ENCODE measurements at regions not wholly inside any gene's neighbourhood (a gene's known extent, or its start where the extent isn't known, plus 50 kb on each side); places are given as distances from the start of the nearest gene placed in this dataset.

DNA sequence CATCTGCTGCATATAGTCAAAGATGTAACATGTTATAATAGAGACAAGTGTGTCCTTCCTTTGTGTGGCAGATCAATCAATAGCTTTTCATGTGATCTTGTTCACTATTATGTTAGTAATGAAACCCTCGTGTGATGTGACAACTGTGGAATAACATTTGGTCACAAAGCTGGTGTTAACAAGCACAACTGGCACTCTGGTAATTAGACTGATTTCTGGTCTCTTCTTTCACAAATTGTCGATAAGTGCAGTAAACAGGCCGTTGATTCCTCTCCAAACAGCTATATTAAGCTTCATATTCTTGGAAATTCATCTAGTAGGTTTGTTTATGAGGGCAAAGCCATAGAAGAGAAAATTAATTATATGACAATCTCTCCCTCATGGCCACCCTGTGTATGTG, 616.7 kb upstream of the PTBP2 start:
- Histone ChIP-seq H3K79me2 (ENCODE audit: control insufficient read depth, insufficient read depth, low read length) (no peaks in the 10 kb centered on the region), H3K4me1 (ENCODE audit: control insufficient read depth, extremely low read depth, insufficient read depth, low read length) (no peaks in the 10 kb centered on the region), H3K27ac (ENCODE audit: insufficient read depth, low read depth, low read length) (no peak overlapping the region), H3K4me2 (ENCODE audit: insufficient read depth, low read length) (no peak overlapping the region), H3K9ac (replicated peaks; ENCODE audit: extremely low read depth, insufficient read depth, low read length) (no peak overlapping the region), H3K4me3 (replicated peaks in 1 of 3; ENCODE audit: insufficient read depth in 1 of 3, low read depth in 1 of 3, low read length in 3 of 3) (no peak overlapping the region), H2AFZ (ENCODE audit: low read depth, low read length) (no peak overlapping the region), H3K27me3 (ENCODE audit: control insufficient read depth in 2 of 2, insufficient read depth in 2 of 2, low read length in 2 of 2) (no peaks in the 10 kb centered on the region), H3K9me3 (replicated peaks; ENCODE audit: control insufficient read depth, insufficient read depth, low read length) (no peaks in the 10 kb centered on the region), H3K36me3 (ENCODE audit: control insufficient read depth in 2 of 2, extremely low read depth in 1 of 2, insufficient read depth in 2 of 2, low read length in 2 of 2) (no peaks in the 10 kb centered on the region), H4K20me1 (replicated peaks; ENCODE audit: control insufficient read depth, extremely low read depth, insufficient read depth, low read length) (no peaks in the 10 kb centered on the region), H3K9me1 (replicated peaks; ENCODE audit: control insufficient read depth, extremely low read depth, insufficient read depth, low read length) (no peaks in the 10 kb centered on the region)
- intact Hi-C loops (cut with micrococcal nuclease): no loop called here
- FAIRE-seq (no peak), DNase-seq (ENCODE audit: low read depth, low spot score) (no peak)
- POLR2A ChIA-PET: no interaction called here
- no TSS peak for BruUV-seq (replicated peaks)
- CTCF ChIA-PET: interaction anchor here (1.1 to 1.3 kb wide), 2 partner anchors 11 to 25 kb away, joined by 3 to 4 read pairs; no protein-coding TSS in a partner anchor
- dilution Hi-C loops (cut with MboI; ENCODE audit: extremely low pct_ligation_motif_present, low sequenced_read_pairs): no loop called here
- TF ChIP-seq MYC (IDR thresholded peaks at IDR 0.05; ENCODE audit: low read depth, low read length) (no peak), EZH2 (IDR thresholded peaks at IDR 0.05; ENCODE audit: borderline replicate concordance, low read depth, low read length, severe bottlenecking) (no peak), JUN (IDR thresholded peaks at IDR 0.05; ENCODE audit: borderline replicate concordance, insufficient read depth, insufficient read length, low read depth) (no peak), POLR2A (IDR thresholded peaks at IDR 0.05; ENCODE audit: low read depth, low read length) (no peak), POLR2AphosphoS5 (IDR thresholded peaks at IDR 0.05; ENCODE audit: insufficient read depth, low read depth, low read length) (no peak), FOS (IDR thresholded peaks at IDR 0.05; ENCODE audit: borderline replicate concordance, insufficient read depth, low read length) (no peak), GATA2 (IDR thresholded peaks at IDR 0.05; ENCODE audit: insufficient read depth, insufficient read length, low read depth, low read length) (no peak)
- TF ChIP-seq, protein P1, sequence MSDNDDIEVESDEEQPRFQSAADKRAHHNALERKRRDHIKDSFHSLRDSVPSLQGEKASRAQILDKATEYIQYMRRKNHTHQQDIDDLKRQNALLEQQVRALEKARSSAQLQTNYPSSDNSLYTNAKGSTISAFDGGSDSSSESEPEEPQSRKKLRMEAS (IDR thresholded peaks at IDR 0.05; ENCODE audit: insufficient read depth, insufficient read length): no peak
- TF ChIP-seq, protein P2, sequence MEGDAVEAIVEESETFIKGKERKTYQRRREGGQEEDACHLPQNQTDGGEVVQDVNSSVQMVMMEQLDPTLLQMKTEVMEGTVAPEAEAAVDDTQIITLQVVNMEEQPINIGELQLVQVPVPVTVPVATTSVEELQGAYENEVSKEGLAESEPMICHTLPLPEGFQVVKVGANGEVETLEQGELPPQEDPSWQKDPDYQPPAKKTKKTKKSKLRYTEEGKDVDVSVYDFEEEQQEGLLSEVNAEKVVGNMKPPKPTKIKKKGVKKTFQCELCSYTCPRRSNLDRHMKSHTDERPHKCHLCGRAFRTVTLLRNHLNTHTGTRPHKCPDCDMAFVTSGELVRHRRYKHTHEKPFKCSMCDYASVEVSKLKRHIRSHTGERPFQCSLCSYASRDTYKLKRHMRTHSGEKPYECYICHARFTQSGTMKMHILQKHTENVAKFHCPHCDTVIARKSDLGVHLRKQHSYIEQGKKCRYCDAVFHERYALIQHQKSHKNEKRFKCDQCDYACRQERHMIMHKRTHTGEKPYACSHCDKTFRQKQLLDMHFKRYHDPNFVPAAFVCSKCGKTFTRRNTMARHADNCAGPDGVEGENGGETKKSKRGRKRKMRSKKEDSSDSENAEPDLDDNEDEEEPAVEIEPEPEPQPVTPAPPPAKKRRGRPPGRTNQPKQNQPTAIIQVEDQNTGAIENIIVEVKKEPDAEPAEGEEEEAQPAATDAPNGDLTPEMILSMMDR (IDR thresholded peaks at IDR 0.05; ENCODE audit: extremely low read depth in 1 of 2, insufficient read depth in 1 of 2, low read depth in 1 of 2, low read length in 2 of 2): no peak

All from endothelial cell of umbilical vein (primary cell).